ENCODE measurements at regions not wholly inside any gene's neighbourhood (a gene's known extent, or its start where the extent isn't known, plus 50 kb on each side); places are given as distances from the start of the nearest gene placed in this dataset.

- ChIA-PET SMC1A (ENCODE audit: uncharacterized antibody, unreplicated experiment) (no interaction called here), CTCF (interaction anchor here (1.3 kb wide), 1 partner anchor 158 kb away, joined by 4 read pairs; no protein-coding TSS in a partner anchor)
- intact Hi-C loops (cut with micrococcal nuclease; ENCODE audit: unreplicated experiment): no loop called here
- TF ChIP-seq CHD2 (IDR thresholded peaks at IDR 0.05; ENCODE audit: borderline replicate concordance, low read depth, low read length) (no peak), MTA3 (IDR thresholded peaks at IDR 0.05; ENCODE audit: borderline replicate concordance, low read length) (no peak), CTCF (IDR thresholded peaks at IDR 0.05 in 2 of 3, conservative IDR thresholded peaks at IDR 0.05 in 1 of 3; ENCODE audit: control insufficient read depth in 2 of 3, extremely low read depth in 1 of 3, insufficient read depth in 1 of 3, low read depth in 3 of 3, low read length in 3 of 3) (no peak), ZZZ3 (IDR thresholded peaks at IDR 0.05; ENCODE audit: control insufficient read depth, insufficient read length, low read depth) (no peak), ATF7 (IDR thresholded peaks at IDR 0.05; ENCODE audit: low read depth) (no peak), PAX8 (IDR thresholded peaks at IDR 0.05) (no peak), CHD1 (IDR thresholded peaks at IDR 0.05; ENCODE audit: low read depth, low read length) (no peak), USF2 (IDR thresholded peaks at IDR 0.05; ENCODE audit: borderline replicate concordance, low read depth, low read length) (no peak), ZNF274 (IDR thresholded peaks at IDR 0.05; ENCODE audit: insufficient read depth, insufficient read length) (no peak), IKZF1 (conservative IDR thresholded peaks at IDR 0.05) (no peak), MEF2A (IDR thresholded peaks at IDR 0.05; ENCODE audit: insufficient read depth, low read depth, low read length) (no peak), POU2F2 (IDR thresholded peaks at IDR 0.05; ENCODE audit: borderline replicate concordance, low read depth, low read length) (no peak), PML (IDR thresholded peaks at IDR 0.05; ENCODE audit: low read length) (no peak), STAT3 (IDR thresholded peaks at IDR 0.05; ENCODE audit: low read depth, low read length) (no peak), CEBPB (IDR thresholded peaks at IDR 0.05; ENCODE audit: borderline replicate concordance in 1 of 2, low read depth in 2 of 2, low read length in 2 of 2) (no peak), ZNF622 (IDR thresholded peaks at IDR 0.05) (no peak), ZBTB40 (IDR thresholded peaks at IDR 0.05; ENCODE audit: borderline replicate concordance) (no peak)
These were observed 66.2 kb upstream of the NECTIN1 start for GRCh38 chr11:119795231-119795630.

More at GRCh38 chr11:119795231-119795630, 66.2 kb upstream of the NECTIN1 start:
- no TSS peak for BruUV-seq (replicated peaks)
- DNase-seq (ENCODE audit: low read depth, low spot score): no peak
- H3K4me3 ChIP-seq: no peak overlapping the region
- FAIRE-seq: no peak
- H3K4me1 ChIP-seq (ENCODE audit: control insufficient read depth, insufficient read depth, low read length): no peaks in the 10 kb centered on the region
- no peak overlapping the region for H3K9ac ChIP-seq (ENCODE audit: control insufficient read depth, insufficient read depth, low read length)
- H3K36me3 ChIP-seq (ENCODE audit: control insufficient read depth in 2 of 2, insufficient read depth in 2 of 2, low read length in 1 of 2): no peaks in the 10 kb centered on the region
- H4K20me1 ChIP-seq (ENCODE audit: control insufficient read depth, insufficient read depth): no peaks in the 10 kb centered on the region
- H3K4me2 ChIP-seq (ENCODE audit: control insufficient read depth, insufficient read depth): no peak overlapping the region
- H2AFZ ChIP-seq (ENCODE audit: control insufficient read depth, low read depth, low read length): no peak overlapping the region
- in situ Hi-C loops (cut with MboI): no loop called here
- H3K79me2 ChIP-seq (ENCODE audit: control insufficient read depth, insufficient read depth, low read length): no peaks in the 10 kb centered on the region
- no peaks in the 10 kb centered on the region for H3K27me3 ChIP-seq (replicated peaks in 1 of 2; ENCODE audit: control insufficient read depth in 2 of 2, insufficient read depth in 2 of 2, low read length in 1 of 2)
- no peaks in the 10 kb centered on the region for H3K9me3 ChIP-seq (replicated peaks; ENCODE audit: control insufficient read depth, insufficient read depth, low read length)
- no peak overlapping the region for H3K27ac ChIP-seq (ENCODE audit: control insufficient read depth, insufficient read depth)
- no peak for ATAC-seq
- 66% methylated on average over 12 of the region's 12 CpGs for WGBS (ENCODE audit: insufficient coverage, insufficient replicate concordance, low lambda C conversion rate, missing lambda C conversion rate)
- RAD21 ChIA-PET (ENCODE audit: unreplicated experiment): no interaction called here
- POLR2A ChIA-PET: no interaction called here
